Upper lobe of left lung (tissue), 4 donors: ENCODE measurements at regions not wholly inside any gene's neighbourhood (a gene's known extent, or its start where the extent isn't known, plus 50 kb on each side); places are given as distances from the start of the nearest gene placed in this dataset.

Experiments
- POLR2A ChIP-seq, 4 donors: fragments of 450-650 bp; IDR thresholded peaks; one replicate each; pipeline ENCODE4 v1.5.1; 2016 to 2017; ENCODE audit warnings: antibody characterized with exemption in 4 of 4, mild to moderate bottlenecking in 2 of 4
- TF ChIP-seq, protein P1 (sequence below), 6 experiments: fragments of 450-650 bp in 4 of 6; fragments of 200-600 bp in 2 of 6; sonication (generic) in 2 of 6; IDR thresholded peaks; one replicate each; pipeline ENCODE4 v1.5.1; 2016 to 2019; ENCODE audit warnings: antibody characterized with exemption in 6 of 6

GRCh38 chr16:49057936-49058335 is 223.7 kb downstream of the CBLN1 start:
- TF ChIP-seq POLR2A (IDR thresholded peaks at IDR 0.05): no peak
- TF ChIP-seq, protein P1, sequence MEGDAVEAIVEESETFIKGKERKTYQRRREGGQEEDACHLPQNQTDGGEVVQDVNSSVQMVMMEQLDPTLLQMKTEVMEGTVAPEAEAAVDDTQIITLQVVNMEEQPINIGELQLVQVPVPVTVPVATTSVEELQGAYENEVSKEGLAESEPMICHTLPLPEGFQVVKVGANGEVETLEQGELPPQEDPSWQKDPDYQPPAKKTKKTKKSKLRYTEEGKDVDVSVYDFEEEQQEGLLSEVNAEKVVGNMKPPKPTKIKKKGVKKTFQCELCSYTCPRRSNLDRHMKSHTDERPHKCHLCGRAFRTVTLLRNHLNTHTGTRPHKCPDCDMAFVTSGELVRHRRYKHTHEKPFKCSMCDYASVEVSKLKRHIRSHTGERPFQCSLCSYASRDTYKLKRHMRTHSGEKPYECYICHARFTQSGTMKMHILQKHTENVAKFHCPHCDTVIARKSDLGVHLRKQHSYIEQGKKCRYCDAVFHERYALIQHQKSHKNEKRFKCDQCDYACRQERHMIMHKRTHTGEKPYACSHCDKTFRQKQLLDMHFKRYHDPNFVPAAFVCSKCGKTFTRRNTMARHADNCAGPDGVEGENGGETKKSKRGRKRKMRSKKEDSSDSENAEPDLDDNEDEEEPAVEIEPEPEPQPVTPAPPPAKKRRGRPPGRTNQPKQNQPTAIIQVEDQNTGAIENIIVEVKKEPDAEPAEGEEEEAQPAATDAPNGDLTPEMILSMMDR (IDR thresholded peaks at IDR 0.05): no peak
